Mucosa of descending colon (tissue), 3 donors: ENCODE measurements at regions not wholly inside any gene's neighbourhood (a gene's known extent, or its start where the extent isn't known, plus 50 kb on each side); places are given as distances from the start of the nearest gene placed in this dataset.

Experiments
- ATAC-seq: fragments of 200-7000 bp; cut with Tn5 transposase; one replicate; pipeline ENCODE4 v1.9.1; 2020; ENCODE audit warnings: mild to moderate bottlenecking, moderate library complexity
- DNase-seq, 3 donors: peaks; one replicate each; pipeline ENCODE4 v3.0.0-alpha.2; 2020
- H3K36me3 ChIP-seq: fragments of 200-600 bp; one replicate; pipeline ENCODE4 v1.8.0; 2021; ENCODE audit warnings: low read depth, mild to moderate bottlenecking
- H3K4me1 ChIP-seq: fragments of 200-600 bp; one replicate; pipeline ENCODE4 v1.8.0; 2021; ENCODE audit warnings: low read depth, mild to moderate bottlenecking
- H3K4me3 ChIP-seq: fragments of 200-600 bp; one replicate; pipeline ENCODE4 v1.8.0; 2021; ENCODE audit warnings: mild to moderate bottlenecking
- H3K9me3 ChIP-seq: fragments of 200-600 bp; one replicate; pipeline ENCODE4 v1.8.0; 2021; ENCODE audit warnings: mild to moderate bottlenecking
- intact Hi-C, 2 donors: fragments of 100-400 bp; cut with DNase I in 1 of 2; cut with micrococcal nuclease in 1 of 2; formaldehyde crosslinking; loops; one replicate each; pipeline versions ENCODE4 v1.11.0 to v1.11.1; 2022; cut with DNase I, micrococcal nuclease
- TF ChIP-seq, protein P1 (sequence below): fragments of 200-600 bp; IDR thresholded peaks from one replicate; pipeline ENCODE4 v1.8.0; 2022; ENCODE audit warnings: antibody characterized with exemption, mild to moderate bottlenecking
- donor health status: DM: no; HTN: no; CAD: no; lungs with moderate emphysema.
- donor health status: DM: no; HTN: no; CAD: no.
- donor health status: DM: no; HTN: yes; CAD: no.

- H3K4me3 ChIP-seq = no peak overlapping the region
- TF ChIP-seq, protein P1, sequence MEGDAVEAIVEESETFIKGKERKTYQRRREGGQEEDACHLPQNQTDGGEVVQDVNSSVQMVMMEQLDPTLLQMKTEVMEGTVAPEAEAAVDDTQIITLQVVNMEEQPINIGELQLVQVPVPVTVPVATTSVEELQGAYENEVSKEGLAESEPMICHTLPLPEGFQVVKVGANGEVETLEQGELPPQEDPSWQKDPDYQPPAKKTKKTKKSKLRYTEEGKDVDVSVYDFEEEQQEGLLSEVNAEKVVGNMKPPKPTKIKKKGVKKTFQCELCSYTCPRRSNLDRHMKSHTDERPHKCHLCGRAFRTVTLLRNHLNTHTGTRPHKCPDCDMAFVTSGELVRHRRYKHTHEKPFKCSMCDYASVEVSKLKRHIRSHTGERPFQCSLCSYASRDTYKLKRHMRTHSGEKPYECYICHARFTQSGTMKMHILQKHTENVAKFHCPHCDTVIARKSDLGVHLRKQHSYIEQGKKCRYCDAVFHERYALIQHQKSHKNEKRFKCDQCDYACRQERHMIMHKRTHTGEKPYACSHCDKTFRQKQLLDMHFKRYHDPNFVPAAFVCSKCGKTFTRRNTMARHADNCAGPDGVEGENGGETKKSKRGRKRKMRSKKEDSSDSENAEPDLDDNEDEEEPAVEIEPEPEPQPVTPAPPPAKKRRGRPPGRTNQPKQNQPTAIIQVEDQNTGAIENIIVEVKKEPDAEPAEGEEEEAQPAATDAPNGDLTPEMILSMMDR = no peak
- ATAC-seq (no peak), DNase-seq (no peak)
- H3K36me3 ChIP-seq = no peaks in the 10 kb centered on the region
- H3K9me3 ChIP-seq = no peaks in the 10 kb centered on the region
- intact Hi-C loops = no loop called here
- H3K4me1 ChIP-seq = no peaks in the 10 kb centered on the region
Observed at GRCh38 chr7:94250987-94251386, 143.7 kb upstream of the COL1A2 start.

DNA sequence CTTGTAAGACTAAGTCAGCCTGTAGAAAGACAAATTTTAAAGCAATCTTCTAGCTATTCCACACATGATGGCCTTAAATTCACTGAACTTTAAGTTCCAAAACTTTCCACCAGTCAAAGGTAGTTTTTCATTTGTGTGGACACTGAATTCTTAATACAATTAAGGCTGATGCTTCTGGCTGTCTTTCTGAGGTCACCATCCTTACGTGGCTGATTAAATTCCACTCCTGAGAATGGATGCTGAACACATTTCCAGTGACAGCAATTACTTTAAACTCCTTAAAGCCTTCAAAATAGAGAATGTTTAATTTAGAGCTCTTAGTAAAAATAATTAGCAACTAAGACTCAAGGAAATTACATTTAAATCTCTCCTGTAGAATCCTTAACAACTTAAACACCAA, 142.6 kb upstream of the COL1A2 start:
- TF ChIP-seq, protein P1 = no peak
- intact Hi-C loops = no loop called here
- Histone ChIP-seq H3K36me3 (no peaks in the 10 kb centered on the region), H3K4me3 (no peak overlapping the region), H3K4me1 (no peaks in the 10 kb centered on the region), H3K9me3 (no peaks in the 10 kb centered on the region)
- no peak for ATAC-seq
- DNase-seq = no peak

GRCh38 chr7:94252971-94253370, 141.7 kb upstream of the COL1A2 start:
- no peaks in the 10 kb centered on the region for H3K9me3 ChIP-seq
- no peak overlapping the region for H3K4me3 ChIP-seq
- DNase-seq (no peak), ATAC-seq (no peak)
- no peaks in the 10 kb centered on the region for H3K4me1 ChIP-seq
- intact Hi-C loops = no loop called here
- TF ChIP-seq, protein P1 = no peak
- H3K36me3 ChIP-seq = no peaks in the 10 kb centered on the region

DNA sequence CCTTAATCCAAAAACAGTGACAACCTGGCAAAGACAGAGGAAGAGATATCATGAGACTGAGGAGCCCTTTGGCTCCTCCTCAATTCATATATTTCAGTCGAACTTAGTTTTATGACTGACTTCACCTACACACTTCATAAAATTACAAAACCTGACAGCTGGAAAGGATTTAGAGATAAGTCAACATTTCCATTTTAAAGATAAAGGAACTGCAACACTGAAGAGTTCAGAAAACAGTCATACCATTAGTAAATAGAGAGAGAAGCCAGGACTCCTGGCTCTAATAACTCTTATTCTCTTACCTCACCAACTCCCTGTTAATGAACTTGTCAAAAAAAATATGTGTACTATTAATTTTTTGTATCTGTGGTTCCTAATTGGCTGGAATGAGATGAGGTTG, 141.0 kb upstream of the COL1A2 start:
- DNase-seq (no peak), ATAC-seq (no peak)
- Histone ChIP-seq H3K4me1 (no peaks in the 10 kb centered on the region), H3K4me3 (no peak overlapping the region), H3K36me3 (no peaks in the 10 kb centered on the region), H3K9me3 (no peaks in the 10 kb centered on the region)
- intact Hi-C loops = no loop called here
- TF ChIP-seq, protein P1 = no peak

GRCh38 chr7:94258418-94259300, 136.0 kb upstream of the COL1A2 start:
- Histone ChIP-seq H3K36me3 (no peaks in the 10 kb centered on the region), H3K4me3 (no peak overlapping the region), H3K9me3 (no peaks in the 10 kb centered on the region), H3K4me1 (no peaks in the 10 kb centered on the region)
- intact Hi-C loops = no loop called here
- ATAC-seq (no peak), DNase-seq (no peak)
- TF ChIP-seq, protein P1 = no peak
